Mesodermal cell (in vitro differentiated cells): ENCODE measurements at regions not wholly inside any gene's neighbourhood (a gene's known extent, or its start where the extent isn't known, plus 50 kb on each side); places are given as distances from the start of the nearest gene placed in this dataset.
"Not testable (repeated sequence)": the region's sequence is repeated elsewhere in the genome, so short reads cannot be mapped to it uniquely, and the experiment has no call there.

Source experiments
- H3K27ac ChIP-seq: 2 replicates; pipeline ENCODE4 v1.7.0; 2013; ENCODE audit warnings: mild to moderate bottlenecking, low read depth, low read length, moderate library complexity; ENCODE audit not compliant: severe bottlenecking
- H3K36me3 ChIP-seq: 2 replicates; pipeline ENCODE4 v1.7.1; 2013; ENCODE audit warnings: mild to moderate bottlenecking, low read length, moderate library complexity; ENCODE audit not compliant: control insufficient read depth, insufficient read depth
- H3K4me1 ChIP-seq: one replicate; pipeline ENCODE4 v1.7.1; 2013; ENCODE audit warnings: mild to moderate bottlenecking, low read length; ENCODE audit not compliant: insufficient read depth, control insufficient read depth, poor library complexity, severe bottlenecking
- H3K4me3 ChIP-seq: 2 replicates; pipeline ENCODE4 v1.7.0; 2013; ENCODE audit warnings: low read length, control low read depth, mild to moderate bottlenecking; ENCODE audit not compliant: insufficient read depth, poor library complexity, severe bottlenecking; ENCODE audit errors: extremely low read depth
- H3K9me3 ChIP-seq: 2 replicates; pipeline ENCODE4 v1.7.1; 2013; ENCODE audit warnings: mild to moderate bottlenecking, low read length, moderate library complexity; ENCODE audit not compliant: control insufficient read depth
- WGBS, 2 experiments: methylation state at CpG; one replicate each; pipeline ENCODE4 v1.1.5; 2013; ENCODE audit warnings: missing lambda C conversion rate in 2 of 2; ENCODE audit not compliant: insufficient coverage in 2 of 2; 5-methylcytosine and 5-hydroxymethylcytosine counted together

GRCh38 chr18:65214456-65214855 is 536.4 kb upstream of the CDH7 start:
- WGBS, 2 experiments: 100% methylated on average over 2 of the region's 3 CpGs; no CpG with 5 or more reads in 1 of the 2 experiments
- H3K27ac ChIP-seq: no peak overlapping the region
- no peaks in the 10 kb centered on the region for H3K9me3 ChIP-seq
- H3K4me1 ChIP-seq: no peaks in the 10 kb centered on the region
- no peaks in the 10 kb centered on the region for H3K36me3 ChIP-seq
- no peak overlapping the region for H3K4me3 ChIP-seq

- H3K36me3 ChIP-seq: no peaks in the 10 kb centered on the region
- 89 to 91% methylated on average over 17 to 22 of the region's 24 CpGs for WGBS, 2 experiments
- H3K4me1 ChIP-seq: no peaks in the 10 kb centered on the region
- no peaks in the 10 kb centered on the region for H3K9me3 ChIP-seq
- H3K27ac ChIP-seq: no peak overlapping the region
- no peak overlapping the region for H3K4me3 ChIP-seq
Observed at GRCh38 chr18:65206551-65207260, 544.1 kb upstream of the CDH7 start.

GRCh38 chr18:65202091-65202490 is 548.7 kb upstream of the CDH7 start:
- Histone ChIP-seq H3K9me3 (no peaks in the 10 kb centered on the region), H3K27ac (no peak overlapping the region), H3K4me3 (no peak overlapping the region), H3K4me1 (no peaks in the 10 kb centered on the region), H3K36me3 (no peaks in the 10 kb centered on the region)
- WGBS, 2 experiments: 96 to 100% methylated on average over 1 to 3 of the region's 4 CpGs

- Histone ChIP-seq H3K9me3 (no peaks in the 10 kb centered on the region), H3K27ac (no peak overlapping the region), H3K36me3 (no peaks in the 10 kb centered on the region), H3K4me1 (no peaks in the 10 kb centered on the region), H3K4me3 (no peak overlapping the region)
- 100% methylated on average over 2 of the region's 2 CpGs; no CpG with 5 or more reads in 1 of the 2 experiments for whole genome bisulfite sequencing, 2 experiments
Observed at GRCh38 chr18:65175681-65176080, 575.1 kb upstream of the CDH7 start.

- H3K4me1 ChIP-seq, H3K4me3 ChIP-seq, H3K36me3 ChIP-seq, H3K27ac ChIP-seq, H3K9me3 ChIP-seq: not testable (repeated sequence)
- WGBS, 2 experiments: 98 to 100% methylated on average over 3 to 6 of the region's 13 CpGs
Observed at GRCh38 chr18:65162086-65162485, 588.7 kb upstream of the CDH7 start.

- Histone ChIP-seq H3K36me3 (no peaks in the 10 kb centered on the region), H3K9me3 (peaks cover 4% of the 10 kb centered on the region), H3K4me3 (no peak overlapping the region), H3K4me1 (no peaks in the 10 kb centered on the region), H3K27ac (no peak overlapping the region)
- WGBS, 2 experiments: 100% methylated on average over 1 of the region's 2 CpGs
Observed at GRCh38 chr18:65146482-65147021, 604.3 kb upstream of the CDH7 start.

- Histone ChIP-seq H3K9me3 (peaks cover 4% of the 10 kb centered on the region), H3K36me3 (no peaks in the 10 kb centered on the region), H3K27ac (no peak overlapping the region), H3K4me1 (no peaks in the 10 kb centered on the region), H3K4me3 (no peak overlapping the region)
Observed at GRCh38 chr18:65145312-65145711, 605.5 kb upstream of the CDH7 start.

- no CpG with 5 or more reads among the region's 1 CpG for WGBS, 2 experiments
- no peaks in the 10 kb centered on the region for H3K36me3 ChIP-seq
- no peak overlapping the region for H3K4me3 ChIP-seq
- H3K4me1 ChIP-seq: no peaks in the 10 kb centered on the region
- H3K27ac ChIP-seq: no peak overlapping the region
- H3K9me3 ChIP-seq: no peaks in the 10 kb centered on the region
Observed at GRCh38 chr18:65133610-65134009, 617.2 kb upstream of the CDH7 start.

- WGBS, 2 experiments: 92% methylated on average over 3 of the region's 3 CpGs; no CpG with 5 or more reads in 1 of the 2 experiments
- Histone ChIP-seq H3K4me3 (no peak overlapping the region), H3K36me3 (no peaks in the 10 kb centered on the region), H3K4me1 (no peaks in the 10 kb centered on the region), H3K9me3 (peaks cover 19% of the 10 kb centered on the region), H3K27ac (no peak overlapping the region)
Observed at GRCh38 chr18:65124633-65125032, 626.2 kb upstream of the CDH7 start.

GRCh38 chr18:65103864-65104263 is 646.9 kb upstream of the CDH7 start:
- Histone ChIP-seq H3K27ac (no peak overlapping the region), H3K4me3 (no peak overlapping the region), H3K9me3 (no peaks in the 10 kb centered on the region), H3K4me1 (no peaks in the 10 kb centered on the region), H3K36me3 (no peaks in the 10 kb centered on the region)

GRCh38 chr18:65093346-65093745 is 657.5 kb upstream of the CDH7 start:
- H3K4me1 ChIP-seq: no peaks in the 10 kb centered on the region
- no peaks in the 10 kb centered on the region for H3K36me3 ChIP-seq
- H3K4me3 ChIP-seq: no peak overlapping the region
- no peak overlapping the region for H3K27ac ChIP-seq
- no peaks in the 10 kb centered on the region for H3K9me3 ChIP-seq
- WGBS, 2 experiments: 83 to 100% methylated on average over 3 to 4 of the region's 4 CpGs
